HG03097 (cell line): ENCODE measurements at regions not wholly inside any gene's neighbourhood (a gene's known extent, or its start where the extent isn't known, plus 50 kb on each side); places are given as distances from the start of the nearest gene placed in this dataset.
"Not testable (repeated sequence)": the region's sequence is repeated elsewhere in the genome, so short reads cannot be mapped to it uniquely, and the experiment has no call there.

Experiments used
- ATAC-seq: cut with Tn5 transposase; IDR thresholded peaks from one replicate; pipeline ENCODE4 v1.9.1; 2021; ENCODE audit not compliant: unreplicated experiment, low FRiP score

DNA sequence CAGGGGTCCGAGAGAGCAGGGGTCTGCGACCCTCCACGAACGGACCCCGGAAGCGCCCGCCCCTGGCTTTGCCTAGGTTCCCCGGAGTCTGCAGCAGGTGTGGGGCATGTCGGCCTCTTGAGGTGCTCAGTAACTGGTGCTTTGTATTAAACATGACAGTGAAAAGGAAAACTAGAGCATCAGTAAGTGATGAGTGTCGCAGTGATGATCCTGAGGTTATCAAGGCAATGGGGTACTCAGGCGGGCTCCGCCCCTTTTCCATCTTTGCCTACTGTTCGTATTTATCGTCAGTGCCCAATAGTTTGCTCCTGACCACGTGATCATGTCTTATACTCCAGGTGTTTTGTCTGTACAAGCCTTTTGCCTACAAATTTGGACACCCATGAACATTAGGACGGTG, 262.4 kb downstream of the ZNF37A start:
- ATAC-seq = peak; percentile 36

- not testable (repeated sequence) for ATAC-seq
Measured at GRCh38 chr10:38362514-38362913, 268.4 kb downstream of the ZNF37A start.

GRCh38 chr10:38364073-38364472, 269.9 kb downstream of the ZNF37A start:
- ATAC-seq = not testable (repeated sequence)

- not testable (repeated sequence) for ATAC-seq
Measured at GRCh38 chr10:38365917-38366316, 271.8 kb downstream of the ZNF37A start.

GRCh38 chr10:38383800-38384199, 289.7 kb downstream of the ZNF37A start:
- not testable (repeated sequence) for ATAC-seq

GRCh38 chr10:38386869-38387268, 292.7 kb downstream of the ZNF37A start:
- not testable (repeated sequence) for ATAC-seq

DNA sequence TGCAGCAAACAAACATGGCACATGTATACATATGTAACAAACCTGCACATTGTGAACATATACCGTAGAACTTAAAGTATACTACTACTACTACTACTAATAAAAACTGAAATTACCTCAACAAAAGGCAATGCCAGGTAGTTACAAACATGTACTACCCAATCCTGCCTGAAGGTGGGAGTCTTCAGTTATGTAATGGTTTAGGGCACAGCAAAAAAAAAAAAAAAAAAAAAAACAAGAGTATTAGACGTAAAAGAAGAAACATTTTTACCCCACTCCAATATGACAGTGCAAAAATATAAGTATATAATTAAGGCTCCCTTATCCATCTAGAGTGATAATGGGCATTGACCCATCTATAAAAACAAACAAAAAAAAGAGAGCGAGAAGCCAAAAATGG, 296.6 kb downstream of the ZNF37A start:
- not testable (repeated sequence) for ATAC-seq

DNA sequence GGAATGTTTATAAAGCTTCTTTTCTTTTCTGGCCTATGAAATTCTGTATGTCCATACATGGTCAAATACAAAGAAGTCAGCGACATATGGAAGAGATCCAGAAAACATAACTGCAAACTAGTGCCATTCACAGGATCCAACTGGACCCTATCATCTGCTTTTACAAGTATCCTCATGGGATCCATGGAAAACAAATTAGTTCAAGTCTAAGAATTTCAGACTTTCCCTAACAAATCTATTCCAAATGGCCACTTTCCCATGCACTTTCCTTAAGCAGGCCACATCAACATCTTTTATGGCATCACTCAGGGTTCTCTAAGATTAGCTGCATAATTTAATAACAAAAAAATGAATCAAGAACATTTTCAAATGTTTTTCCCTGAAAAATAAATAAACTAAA, 301.3 kb downstream of the ZNF37A start:
- not testable (repeated sequence) for ATAC-seq

- ATAC-seq = not testable (repeated sequence)
Measured at GRCh38 chr10:38396178-38396954, 302.2 kb downstream of the ZNF37A start.

DNA sequence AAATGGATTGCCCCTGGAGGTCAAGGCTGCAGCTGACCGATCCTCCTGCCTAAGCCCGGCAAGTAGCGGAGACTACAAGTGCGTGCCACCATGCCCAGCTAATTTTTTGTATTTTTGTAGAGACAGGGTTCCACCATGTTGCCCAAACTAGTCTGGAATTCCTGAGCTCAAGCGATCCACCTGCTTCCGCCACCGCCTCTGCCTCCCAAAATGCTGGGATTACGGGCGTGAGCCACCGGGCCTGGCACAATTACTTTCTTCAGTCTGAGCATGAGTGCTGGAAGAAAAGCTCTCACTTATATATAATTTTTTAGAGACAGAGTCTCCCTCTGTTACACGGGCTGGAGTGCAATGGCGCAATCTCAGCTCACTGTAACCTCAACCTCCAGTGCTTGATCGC, 307.4 kb downstream of the ZNF37A start:
- ATAC-seq = not testable (repeated sequence)

DNA sequence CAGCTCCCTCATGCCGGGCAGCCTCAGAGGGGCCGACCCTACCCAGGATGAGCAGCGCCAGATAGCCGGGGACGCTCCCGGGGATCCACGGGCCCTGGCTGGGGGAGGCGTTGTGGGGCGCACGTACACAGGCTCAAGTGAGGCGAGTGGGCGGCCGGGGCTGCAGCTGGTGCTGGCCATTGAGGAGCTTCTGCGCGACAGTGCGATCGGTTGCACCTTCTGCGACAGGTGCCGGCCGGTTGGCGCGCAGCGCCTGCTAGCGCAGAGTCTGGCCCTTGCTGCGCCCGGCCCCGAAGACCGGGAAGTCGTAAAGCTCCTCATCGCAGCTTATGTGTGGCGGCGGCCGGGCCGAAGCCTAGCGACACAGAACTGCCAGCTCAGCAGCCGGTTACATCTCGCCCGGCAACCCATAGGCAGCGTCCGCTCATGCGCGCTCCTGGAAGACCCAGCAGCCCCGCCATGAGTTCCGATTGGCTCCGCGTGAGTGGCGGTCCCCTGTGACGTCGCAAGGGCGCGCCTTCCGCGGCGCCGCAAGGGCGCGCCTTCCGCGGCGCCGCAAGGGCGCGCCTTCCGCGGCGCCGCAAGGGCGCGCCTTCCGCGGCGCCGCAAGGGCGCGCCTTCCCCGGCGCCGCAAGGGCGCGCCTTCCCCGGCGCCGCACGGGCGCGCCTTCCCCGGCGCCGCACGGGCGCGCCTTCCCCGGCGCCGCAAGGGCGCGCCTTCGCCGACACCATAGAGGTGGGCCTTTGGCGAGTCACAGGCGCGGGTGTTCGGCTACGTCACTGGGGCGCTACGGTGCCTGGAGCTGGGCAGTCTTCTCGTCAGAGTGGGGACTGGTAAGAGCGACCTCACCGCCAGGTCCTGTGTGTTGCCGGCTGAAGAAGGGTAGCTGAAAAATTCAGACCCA, 308.6 kb downstream of the ZNF37A start:
- ATAC-seq = peak; percentile 100

GRCh38 chr10:38403347-38404117, 309.4 kb downstream of the ZNF37A start:
- ATAC-seq = not testable (repeated sequence)

- ATAC-seq = not testable (repeated sequence)
Measured at GRCh38 chr10:38423634-38424033, 329.5 kb downstream of the ZNF37A start.

GRCh38 chr10:38430242-38430641, 336.1 kb downstream of the ZNF37A start:
- ATAC-seq = not testable (repeated sequence)

- not testable (repeated sequence) for ATAC-seq
Measured at GRCh38 chr10:38437359-38437758, 343.2 kb downstream of the ZNF37A start.

DNA sequence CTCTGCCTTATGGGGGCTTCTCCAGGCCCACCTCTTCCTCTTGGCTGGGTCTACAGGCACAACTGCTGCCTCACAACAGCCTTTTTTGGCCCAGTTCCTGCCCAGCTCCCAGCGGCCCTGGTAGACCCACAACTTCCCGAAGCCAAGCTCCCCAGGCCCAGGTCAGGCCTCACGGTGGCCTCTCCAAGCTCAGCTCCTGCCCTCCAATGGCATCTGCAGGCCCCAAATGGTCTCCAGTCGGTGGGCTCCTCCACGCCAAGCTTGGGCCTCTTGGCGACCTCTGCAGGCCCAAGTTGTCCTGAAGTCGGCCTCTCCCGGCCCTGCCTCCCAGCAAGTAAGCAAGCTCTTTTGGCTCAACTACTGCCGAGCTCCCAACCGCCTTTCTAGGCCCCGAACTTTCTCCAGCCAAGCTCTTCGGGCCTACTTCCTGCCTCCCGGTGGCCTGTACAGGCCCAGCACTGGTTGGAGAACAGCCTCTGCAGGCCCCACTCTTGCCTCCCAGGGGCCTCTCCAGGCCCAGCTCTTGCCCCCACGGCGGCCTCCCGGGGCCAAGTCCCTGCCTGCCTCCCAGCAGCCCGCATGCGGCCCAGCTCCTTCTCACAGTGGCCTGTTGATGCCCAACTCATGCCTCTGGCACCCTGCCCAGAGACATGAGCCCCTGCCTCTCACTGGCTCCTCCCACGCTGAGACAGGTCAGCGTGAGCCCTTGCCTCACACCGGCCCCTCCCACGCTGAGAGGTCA, 354.6 kb downstream of the ZNF37A start:
- ATAC-seq = not testable (repeated sequence)

DNA sequence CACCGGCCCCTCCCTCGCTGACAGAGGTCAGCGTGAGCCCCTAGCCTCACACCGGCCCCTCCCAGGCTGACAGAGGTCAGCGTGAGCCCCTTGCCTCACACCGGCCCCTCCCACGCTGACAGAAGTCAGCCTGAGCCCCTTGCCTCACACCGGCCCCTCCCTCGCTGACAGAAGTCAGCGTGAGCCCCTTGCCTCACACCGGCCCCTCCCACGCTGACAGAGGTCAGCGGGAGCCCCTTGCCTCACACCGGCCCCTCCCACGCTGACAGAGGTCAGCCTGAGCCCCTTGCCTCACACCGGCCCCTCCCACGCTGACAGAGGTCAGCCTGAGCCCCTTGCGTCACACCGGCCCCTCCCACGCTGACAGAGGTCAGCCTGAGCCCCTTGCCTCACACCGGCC, 355.5 kb downstream of the ZNF37A start:
- ATAC-seq = not testable (repeated sequence)

- not testable (repeated sequence) for ATAC-seq
Measured at GRCh38 chr10:38450372-38451057, 356.4 kb downstream of the ZNF37A start.

GRCh38 chr10:38451306-38451967, 357.3 kb downstream of the ZNF37A start:
- not testable (repeated sequence) for ATAC-seq
